Natural killer cell (primary cell): ENCODE measurements at regions not wholly inside any gene's neighbourhood (a gene's known extent, or its start where the extent isn't known, plus 50 kb on each side); places are given as distances from the start of the nearest gene placed in this dataset.

Source experiments
- ATAC-seq, 3 donors: fragments of 150-1000 bp in 2 of 3; fragments of 200-7000 bp in 1 of 3; cut with Tn5 transposase; 1 replicate in 1 of 3; 2 replicates in 2 of 3; pipeline ENCODE4 v1.10.0; 2021; ENCODE audit warnings: mild to moderate bottlenecking in 2 of 3, moderate library complexity in 2 of 3
- DNase-seq, 2 donors: peaks; one replicate each; pipeline versions ENCODE4 v3.0.0 to v3.0.0-alpha.2; 2013 to 2021; ENCODE audit warnings: mixed read lengths in 1 of 2
- H3K27ac ChIP-seq: one replicate; pipeline ENCODE4 v1.5.1; 2013; ENCODE audit warnings: mild to moderate bottlenecking, low read length
- H3K27me3 ChIP-seq: one replicate; pipeline ENCODE4 v1.6.1; 2013; ENCODE audit warnings: low read length; ENCODE audit not compliant: control insufficient read depth, insufficient read depth
- H3K36me3 ChIP-seq: one replicate; pipeline ENCODE4 v1.6.1; 2013; ENCODE audit warnings: low read length; ENCODE audit not compliant: control insufficient read depth, insufficient read depth
- H3K4me1 ChIP-seq: one replicate; pipeline ENCODE4 v1.6.1; 2013; ENCODE audit warnings: low read length; ENCODE audit not compliant: control insufficient read depth, insufficient read depth
- H3K4me3 ChIP-seq: one replicate; pipeline ENCODE4 v1.5.1; 2013; ENCODE audit warnings: low read length
- H3K9me3 ChIP-seq: one replicate; pipeline ENCODE4 v1.6.1; 2013; ENCODE audit warnings: low read length; ENCODE audit not compliant: control insufficient read depth, insufficient read depth
- H3K27ac Mint-ChIP-seq, 2 donors: one replicate each; pipeline ENCODE4 v1.8.0; 2022; ENCODE audit warnings: mild to moderate bottlenecking in 2 of 2, mixed read lengths in 2 of 2, moderate library complexity in 1 of 2
- H3K27me3 Mint-ChIP-seq, 2 donors: one replicate each; pipeline ENCODE4 v1.8.0; 2022; ENCODE audit warnings: low read depth in 2 of 2, mixed read lengths in 2 of 2
- H3K36me3 Mint-ChIP-seq: one replicate; pipeline ENCODE4 v1.8.0; 2022; ENCODE audit warnings: mixed read lengths
- H3K4me1 Mint-ChIP-seq, 2 donors: one replicate each; pipeline ENCODE4 v1.8.0; 2022; ENCODE audit warnings: mixed read lengths in 2 of 2
- H3K4me3 Mint-ChIP-seq: one replicate; pipeline ENCODE4 v1.8.0; 2022; ENCODE audit warnings: mild to moderate bottlenecking, moderate library complexity, mixed read lengths
- H3K9me3 Mint-ChIP-seq, 2 donors: one replicate each; pipeline ENCODE4 v1.8.0; 2022; ENCODE audit warnings: mixed read lengths in 2 of 2
- CTCF ChIP-seq: fragments of 200-600 bp; IDR thresholded peaks from one replicate; pipeline ENCODE4 v1.8.0; 2022; ENCODE audit warnings: antibody characterized with exemption
- WGBS: methylation state at CpG from one replicate; pipeline ENCODE4 v1.1.7; 2013; ENCODE audit warnings: missing lambda C conversion rate; ENCODE audit not compliant: insufficient coverage; 5-methylcytosine and 5-hydroxymethylcytosine counted together
- intact Hi-C: fragments of 100-400 bp; cut with micrococcal nuclease; formaldehyde crosslinking; loops from one replicate; pipeline ENCODE4 v1.14.2; 2022

GRCh38 chr1:81717230-81717629, 83.5 kb upstream of the ADGRL2 start:
- intact Hi-C loops = no loop called here
- H3K9me3 Mint-ChIP-seq = peaks cover 6 to 7% of the 10 kb centered on the region in 2 donors
- no peaks in the 10 kb centered on the region for H3K27me3 ChIP-seq
- DNase-seq (no peak), ATAC-seq (no peak)
- 92% methylated on average over 1 of the region's 1 CpG for WGBS
- no peaks in the 10 kb centered on the region for H3K36me3 Mint-ChIP-seq
- no peak for TF ChIP-seq CTCF
- no peak overlapping the region for H3K4me3 Mint-ChIP-seq
- no peaks in the 10 kb centered on the region for H3K4me1 ChIP-seq
- H3K27ac Mint-ChIP-seq = no peak overlapping the region
- H3K9me3 ChIP-seq = peaks cover under 1% of the 10 kb centered on the region
- H3K36me3 ChIP-seq = no peaks in the 10 kb centered on the region
- H3K27me3 Mint-ChIP-seq = no peaks in the 10 kb centered on the region
- no peaks in the 10 kb centered on the region for H3K4me1 Mint-ChIP-seq
- no peak overlapping the region for H3K4me3 ChIP-seq
- no peak overlapping the region for H3K27ac ChIP-seq

GRCh38 chr1:81715391-81715790, 85.3 kb upstream of the ADGRL2 start:
- Mint-ChIP-seq H3K36me3 (no peaks in the 10 kb centered on the region), H3K27ac (no peak overlapping the region), H3K27me3 (no peaks in the 10 kb centered on the region), H3K4me3 (no peak overlapping the region), H3K4me1 (no peaks in the 10 kb centered on the region), H3K9me3 (peaks cover 4 to 6% of the 10 kb centered on the region in 2 donors)
- Histone ChIP-seq H3K4me1 (no peaks in the 10 kb centered on the region), H3K27ac (no peak overlapping the region), H3K36me3 (no peaks in the 10 kb centered on the region), H3K4me3 (no peak overlapping the region), H3K27me3 (no peaks in the 10 kb centered on the region), H3K9me3 (no peaks in the 10 kb centered on the region)
- no peak for ATAC-seq
- no peak for DNase-seq
- TF ChIP-seq CTCF = no peak
- WGBS = 92% methylated on average over 3 of the region's 3 CpGs
- intact Hi-C loops = no loop called here

GRCh38 chr1:81714636-81715035, 86.1 kb upstream of the ADGRL2 start:
- Histone ChIP-seq H3K4me1 (no peaks in the 10 kb centered on the region), H3K27me3 (no peaks in the 10 kb centered on the region), H3K4me3 (no peak overlapping the region), H3K36me3 (no peaks in the 10 kb centered on the region), H3K9me3 (no peaks in the 10 kb centered on the region), H3K27ac (no peak overlapping the region)
- H3K36me3 Mint-ChIP-seq = no peaks in the 10 kb centered on the region
- no peak overlapping the region for H3K27ac Mint-ChIP-seq
- intact Hi-C loops = no loop called here
- DNase-seq = no peak
- H3K4me1 Mint-ChIP-seq = no peaks in the 10 kb centered on the region
- no peak for ATAC-seq
- no peak for TF ChIP-seq CTCF
- H3K9me3 Mint-ChIP-seq = peaks cover 4 to 6% of the 10 kb centered on the region in 2 donors
- no peaks in the 10 kb centered on the region for H3K27me3 Mint-ChIP-seq
- H3K4me3 Mint-ChIP-seq = no peak overlapping the region

- Mint-ChIP-seq H3K4me3 (no peak overlapping the region), H3K4me1 (no peaks in the 10 kb centered on the region), H3K27me3 (no peaks in the 10 kb centered on the region), H3K9me3 (peaks cover 0 to 3% of the 10 kb centered on the region in 2 donors), H3K27ac (no peak overlapping the region), H3K36me3 (no peaks in the 10 kb centered on the region)
- DNase-seq = no peak
- H3K9me3 ChIP-seq = no peaks in the 10 kb centered on the region
- WGBS = 90% methylated on average over 3 of the region's 3 CpGs
- ATAC-seq = no peak
- no peaks in the 10 kb centered on the region for H3K4me1 ChIP-seq
- no peak for TF ChIP-seq CTCF
- no peaks in the 10 kb centered on the region for H3K36me3 ChIP-seq
- intact Hi-C loops = no loop called here
- no peak overlapping the region for H3K4me3 ChIP-seq
- H3K27me3 ChIP-seq = no peaks in the 10 kb centered on the region
- H3K27ac ChIP-seq = no peak overlapping the region
Observed at GRCh38 chr1:81712425-81712824, 88.3 kb upstream of the ADGRL2 start.
